ENCODE measurements at regions not wholly inside any gene's neighbourhood (a gene's known extent, or its start where the extent isn't known, plus 50 kb on each side); places are given as distances from the start of the nearest gene placed in this dataset.

DNA sequence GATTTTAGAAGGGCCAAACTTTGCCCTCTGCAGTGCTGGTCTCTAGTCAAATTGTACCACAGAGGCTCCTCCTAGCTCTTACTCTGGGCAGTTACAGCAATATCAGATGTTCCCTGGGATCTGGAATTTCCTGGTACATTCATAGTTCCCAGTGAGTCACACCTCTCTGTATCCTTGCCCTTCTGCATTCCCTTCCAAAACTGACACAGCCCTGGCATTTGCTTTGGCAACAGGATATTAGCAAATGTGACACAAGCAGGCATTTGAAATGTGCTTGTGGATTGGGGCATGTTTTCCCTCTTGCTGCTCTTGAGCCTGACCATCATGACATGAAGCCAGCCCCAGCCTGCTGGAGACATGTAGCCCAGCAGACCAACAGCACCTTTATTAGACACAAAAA, 284.7 kb upstream of the AKR1E2 start:
- peak overlapping the region; percentile 44 for H3K9ac ChIP-seq (replicated peaks; ENCODE audit: extremely low read depth, insufficient read depth, low read length)
- ChIA-PET CTCF (interaction anchor here (0.7 to 1.6 kb wide), 6 partner anchors 11 to 229 kb away, joined by 3 read pairs; no protein-coding TSS in a partner anchor), POLR2A (no interaction called here)
- no peaks in the 10 kb centered on the region for H4K20me1 ChIP-seq (replicated peaks; ENCODE audit: control insufficient read depth, extremely low read depth, insufficient read depth, low read length)
- H3K4me1 ChIP-seq (ENCODE audit: control insufficient read depth, extremely low read depth, insufficient read depth, low read length), result peaks cover 10% of the 10 kb centered on the region
- FAIRE-seq, result peak; percentile 98
- H3K9me1 ChIP-seq (replicated peaks; ENCODE audit: control insufficient read depth, extremely low read depth, insufficient read depth, low read length), result no peaks in the 10 kb centered on the region
- dilution Hi-C loops (cut with MboI; ENCODE audit: extremely low pct_ligation_motif_present, low sequenced_read_pairs), result no loop called here
- peak overlapping the region; percentile 93 for H3K27ac ChIP-seq (ENCODE audit: insufficient read depth, low read depth, low read length)
- BruUV-seq (replicated peaks), result no TSS peak
- H3K27me3 ChIP-seq (ENCODE audit: control insufficient read depth in 2 of 2, insufficient read depth in 2 of 2, low read length in 2 of 2), result no peaks in the 10 kb centered on the region
- H3K4me2 ChIP-seq (ENCODE audit: insufficient read depth, low read length), result peak overlapping the region; percentile 9
- no peaks in the 10 kb centered on the region for H3K9me3 ChIP-seq (replicated peaks; ENCODE audit: control insufficient read depth, insufficient read depth, low read length)
- H3K4me3 ChIP-seq (replicated peaks in 1 of 3; ENCODE audit: insufficient read depth in 1 of 3, low read depth in 1 of 3, low read length in 3 of 3), result no peak overlapping the region
- TF ChIP-seq MAX (IDR thresholded peaks at IDR 0.05; ENCODE audit: insufficient read depth, insufficient read length) (no peak), POLR2AphosphoS5 (IDR thresholded peaks at IDR 0.05; ENCODE audit: insufficient read depth, low read depth, low read length) (peak; percentile 80), EZH2 (IDR thresholded peaks at IDR 0.05; ENCODE audit: borderline replicate concordance, low read depth, low read length, severe bottlenecking) (no peak), POLR2A (IDR thresholded peaks at IDR 0.05; ENCODE audit: low read depth, low read length) (no peak), JUN (IDR thresholded peaks at IDR 0.05; ENCODE audit: borderline replicate concordance, insufficient read depth, insufficient read length, low read depth) (peak; percentile 98), MYC (IDR thresholded peaks at IDR 0.05; ENCODE audit: low read depth, low read length) (no peak), FOS (IDR thresholded peaks at IDR 0.05; ENCODE audit: borderline replicate concordance, insufficient read depth, low read length) (peak; percentile 98), GATA2 (IDR thresholded peaks at IDR 0.05; ENCODE audit: insufficient read depth, insufficient read length, low read depth, low read length) (peak; percentile 79)
- TF ChIP-seq, protein P1, sequence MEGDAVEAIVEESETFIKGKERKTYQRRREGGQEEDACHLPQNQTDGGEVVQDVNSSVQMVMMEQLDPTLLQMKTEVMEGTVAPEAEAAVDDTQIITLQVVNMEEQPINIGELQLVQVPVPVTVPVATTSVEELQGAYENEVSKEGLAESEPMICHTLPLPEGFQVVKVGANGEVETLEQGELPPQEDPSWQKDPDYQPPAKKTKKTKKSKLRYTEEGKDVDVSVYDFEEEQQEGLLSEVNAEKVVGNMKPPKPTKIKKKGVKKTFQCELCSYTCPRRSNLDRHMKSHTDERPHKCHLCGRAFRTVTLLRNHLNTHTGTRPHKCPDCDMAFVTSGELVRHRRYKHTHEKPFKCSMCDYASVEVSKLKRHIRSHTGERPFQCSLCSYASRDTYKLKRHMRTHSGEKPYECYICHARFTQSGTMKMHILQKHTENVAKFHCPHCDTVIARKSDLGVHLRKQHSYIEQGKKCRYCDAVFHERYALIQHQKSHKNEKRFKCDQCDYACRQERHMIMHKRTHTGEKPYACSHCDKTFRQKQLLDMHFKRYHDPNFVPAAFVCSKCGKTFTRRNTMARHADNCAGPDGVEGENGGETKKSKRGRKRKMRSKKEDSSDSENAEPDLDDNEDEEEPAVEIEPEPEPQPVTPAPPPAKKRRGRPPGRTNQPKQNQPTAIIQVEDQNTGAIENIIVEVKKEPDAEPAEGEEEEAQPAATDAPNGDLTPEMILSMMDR (IDR thresholded peaks at IDR 0.05; ENCODE audit: extremely low read depth in 1 of 2, insufficient read depth in 1 of 2, low read depth in 1 of 2, low read length in 2 of 2), result peak in 1 of 2 donors; percentile 18
- H2AFZ ChIP-seq (ENCODE audit: low read depth, low read length), result peak overlapping the region; percentile 56
- no peaks in the 10 kb centered on the region for H3K36me3 ChIP-seq (ENCODE audit: control insufficient read depth in 2 of 2, extremely low read depth in 1 of 2, insufficient read depth in 2 of 2, low read length in 2 of 2)
- DNase-seq (ENCODE audit: low read depth, low spot score), result peak; percentile 94
- no peaks in the 10 kb centered on the region for H3K79me2 ChIP-seq (ENCODE audit: control insufficient read depth, insufficient read depth, low read length)
- intact Hi-C loops (cut with micrococcal nuclease), result loop anchor here (1.0 to 5.0 kb wide), 10 partner anchors 42 to 754 kb away; partner anchors contain the start of gene KLF6
